DND-41 (cell line): ENCODE measurements at regions not wholly inside any gene's neighbourhood (a gene's known extent, or its start where the extent isn't known, plus 50 kb on each side); places are given as distances from the start of the nearest gene placed in this dataset.

Experiments used
- EZH2 ChIP-seq: IDR thresholded peaks from 3 replicates; pipeline ENCODE4 v1.6.1; 2012; ENCODE audit warnings: borderline replicate concordance, low read depth, mild to moderate bottlenecking, moderate library complexity, low read length, inconsistent platforms; ENCODE audit not compliant: severe bottlenecking
- TF ChIP-seq, protein P1 (sequence below): IDR thresholded peaks from 2 replicates; pipeline ENCODE4 v1.5.1; 2012; ENCODE audit warnings: borderline replicate concordance, low read length, moderate library complexity, mild to moderate bottlenecking; ENCODE audit not compliant: poor library complexity, severe bottlenecking; ENCODE audit errors: extremely low read depth

DNA sequence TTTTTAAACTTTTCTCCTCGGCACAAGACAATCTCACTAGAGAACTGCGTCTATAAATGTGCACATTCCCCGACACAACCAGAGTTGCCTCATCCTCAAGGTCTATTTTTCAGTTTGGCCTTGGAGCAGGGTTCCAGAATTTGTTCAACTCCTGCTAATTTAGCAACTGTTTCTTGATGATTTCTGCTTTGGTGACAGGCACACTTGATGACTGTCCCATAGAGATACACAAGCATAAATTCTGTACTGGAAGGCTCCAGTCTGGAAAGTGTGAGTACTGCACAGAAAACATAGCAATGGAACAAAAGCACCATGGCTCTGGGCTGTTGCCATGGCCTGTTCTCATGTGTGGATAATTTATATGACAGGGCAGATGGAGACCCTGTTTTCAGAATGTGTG lies 379.6 kb upstream of the PDZRN3 start:
- TF ChIP-seq EZH2, result no peak
- TF ChIP-seq, protein P1, sequence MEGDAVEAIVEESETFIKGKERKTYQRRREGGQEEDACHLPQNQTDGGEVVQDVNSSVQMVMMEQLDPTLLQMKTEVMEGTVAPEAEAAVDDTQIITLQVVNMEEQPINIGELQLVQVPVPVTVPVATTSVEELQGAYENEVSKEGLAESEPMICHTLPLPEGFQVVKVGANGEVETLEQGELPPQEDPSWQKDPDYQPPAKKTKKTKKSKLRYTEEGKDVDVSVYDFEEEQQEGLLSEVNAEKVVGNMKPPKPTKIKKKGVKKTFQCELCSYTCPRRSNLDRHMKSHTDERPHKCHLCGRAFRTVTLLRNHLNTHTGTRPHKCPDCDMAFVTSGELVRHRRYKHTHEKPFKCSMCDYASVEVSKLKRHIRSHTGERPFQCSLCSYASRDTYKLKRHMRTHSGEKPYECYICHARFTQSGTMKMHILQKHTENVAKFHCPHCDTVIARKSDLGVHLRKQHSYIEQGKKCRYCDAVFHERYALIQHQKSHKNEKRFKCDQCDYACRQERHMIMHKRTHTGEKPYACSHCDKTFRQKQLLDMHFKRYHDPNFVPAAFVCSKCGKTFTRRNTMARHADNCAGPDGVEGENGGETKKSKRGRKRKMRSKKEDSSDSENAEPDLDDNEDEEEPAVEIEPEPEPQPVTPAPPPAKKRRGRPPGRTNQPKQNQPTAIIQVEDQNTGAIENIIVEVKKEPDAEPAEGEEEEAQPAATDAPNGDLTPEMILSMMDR, result no peak
